H1 (cell line): ENCODE measurements at regions not wholly inside any gene's neighbourhood (a gene's known extent, or its start where the extent isn't known, plus 50 kb on each side); places are given as distances from the start of the nearest gene placed in this dataset.

Experiments
- BRCA1 ChIP-seq: IDR thresholded peaks from 2 replicates; pipeline ENCODE4 v1.6.1; 2012; ENCODE audit warnings: low read depth, low read length, improper control_type of control experiment
- CREB1 ChIP-seq: IDR thresholded peaks from 2 replicates; pipeline ENCODE4 v1.6.1; 2012; ENCODE audit warnings: inconsistent platforms
- GTF2F1 ChIP-seq: IDR thresholded peaks from 2 replicates; pipeline ENCODE4 v1.6.1; 2012; ENCODE audit warnings: low read depth, low read length, improper control_type of control experiment, borderline replicate concordance
- JUN ChIP-seq: IDR thresholded peaks from 2 replicates; pipeline ENCODE4 v1.6.1; 2011; ENCODE audit warnings: low read depth, mild to moderate bottlenecking, improper control_type of control experiment, low read length
- JUND ChIP-seq: IDR thresholded peaks from 2 replicates; pipeline ENCODE4 v1.6.1; 2011; ENCODE audit warnings: mild to moderate bottlenecking, improper control_type of control experiment, low read length
- TEAD4 ChIP-seq: IDR thresholded peaks from 2 replicates; pipeline ENCODE4 v1.6.1; 2012; ENCODE audit warnings: low read depth, low read length, inconsistent platforms, mixed read lengths
- ZNF274 ChIP-seq: IDR thresholded peaks from 2 replicates; pipeline ENCODE4 v1.7.0; 2012; ENCODE audit warnings: low read length, borderline replicate concordance; ENCODE audit errors: extremely low read depth
- TF ChIP-seq, protein P1 (sequence below): fragments of 300-600 bp; sonication (generic); IDR thresholded peaks from 2 replicates; pipeline ENCODE4 v1.7.1; 2012; ENCODE audit warnings: low read length, moderate library complexity, mild to moderate bottlenecking, inconsistent platforms; ENCODE audit not compliant: insufficient replicate concordance

- TF ChIP-seq, protein P1, sequence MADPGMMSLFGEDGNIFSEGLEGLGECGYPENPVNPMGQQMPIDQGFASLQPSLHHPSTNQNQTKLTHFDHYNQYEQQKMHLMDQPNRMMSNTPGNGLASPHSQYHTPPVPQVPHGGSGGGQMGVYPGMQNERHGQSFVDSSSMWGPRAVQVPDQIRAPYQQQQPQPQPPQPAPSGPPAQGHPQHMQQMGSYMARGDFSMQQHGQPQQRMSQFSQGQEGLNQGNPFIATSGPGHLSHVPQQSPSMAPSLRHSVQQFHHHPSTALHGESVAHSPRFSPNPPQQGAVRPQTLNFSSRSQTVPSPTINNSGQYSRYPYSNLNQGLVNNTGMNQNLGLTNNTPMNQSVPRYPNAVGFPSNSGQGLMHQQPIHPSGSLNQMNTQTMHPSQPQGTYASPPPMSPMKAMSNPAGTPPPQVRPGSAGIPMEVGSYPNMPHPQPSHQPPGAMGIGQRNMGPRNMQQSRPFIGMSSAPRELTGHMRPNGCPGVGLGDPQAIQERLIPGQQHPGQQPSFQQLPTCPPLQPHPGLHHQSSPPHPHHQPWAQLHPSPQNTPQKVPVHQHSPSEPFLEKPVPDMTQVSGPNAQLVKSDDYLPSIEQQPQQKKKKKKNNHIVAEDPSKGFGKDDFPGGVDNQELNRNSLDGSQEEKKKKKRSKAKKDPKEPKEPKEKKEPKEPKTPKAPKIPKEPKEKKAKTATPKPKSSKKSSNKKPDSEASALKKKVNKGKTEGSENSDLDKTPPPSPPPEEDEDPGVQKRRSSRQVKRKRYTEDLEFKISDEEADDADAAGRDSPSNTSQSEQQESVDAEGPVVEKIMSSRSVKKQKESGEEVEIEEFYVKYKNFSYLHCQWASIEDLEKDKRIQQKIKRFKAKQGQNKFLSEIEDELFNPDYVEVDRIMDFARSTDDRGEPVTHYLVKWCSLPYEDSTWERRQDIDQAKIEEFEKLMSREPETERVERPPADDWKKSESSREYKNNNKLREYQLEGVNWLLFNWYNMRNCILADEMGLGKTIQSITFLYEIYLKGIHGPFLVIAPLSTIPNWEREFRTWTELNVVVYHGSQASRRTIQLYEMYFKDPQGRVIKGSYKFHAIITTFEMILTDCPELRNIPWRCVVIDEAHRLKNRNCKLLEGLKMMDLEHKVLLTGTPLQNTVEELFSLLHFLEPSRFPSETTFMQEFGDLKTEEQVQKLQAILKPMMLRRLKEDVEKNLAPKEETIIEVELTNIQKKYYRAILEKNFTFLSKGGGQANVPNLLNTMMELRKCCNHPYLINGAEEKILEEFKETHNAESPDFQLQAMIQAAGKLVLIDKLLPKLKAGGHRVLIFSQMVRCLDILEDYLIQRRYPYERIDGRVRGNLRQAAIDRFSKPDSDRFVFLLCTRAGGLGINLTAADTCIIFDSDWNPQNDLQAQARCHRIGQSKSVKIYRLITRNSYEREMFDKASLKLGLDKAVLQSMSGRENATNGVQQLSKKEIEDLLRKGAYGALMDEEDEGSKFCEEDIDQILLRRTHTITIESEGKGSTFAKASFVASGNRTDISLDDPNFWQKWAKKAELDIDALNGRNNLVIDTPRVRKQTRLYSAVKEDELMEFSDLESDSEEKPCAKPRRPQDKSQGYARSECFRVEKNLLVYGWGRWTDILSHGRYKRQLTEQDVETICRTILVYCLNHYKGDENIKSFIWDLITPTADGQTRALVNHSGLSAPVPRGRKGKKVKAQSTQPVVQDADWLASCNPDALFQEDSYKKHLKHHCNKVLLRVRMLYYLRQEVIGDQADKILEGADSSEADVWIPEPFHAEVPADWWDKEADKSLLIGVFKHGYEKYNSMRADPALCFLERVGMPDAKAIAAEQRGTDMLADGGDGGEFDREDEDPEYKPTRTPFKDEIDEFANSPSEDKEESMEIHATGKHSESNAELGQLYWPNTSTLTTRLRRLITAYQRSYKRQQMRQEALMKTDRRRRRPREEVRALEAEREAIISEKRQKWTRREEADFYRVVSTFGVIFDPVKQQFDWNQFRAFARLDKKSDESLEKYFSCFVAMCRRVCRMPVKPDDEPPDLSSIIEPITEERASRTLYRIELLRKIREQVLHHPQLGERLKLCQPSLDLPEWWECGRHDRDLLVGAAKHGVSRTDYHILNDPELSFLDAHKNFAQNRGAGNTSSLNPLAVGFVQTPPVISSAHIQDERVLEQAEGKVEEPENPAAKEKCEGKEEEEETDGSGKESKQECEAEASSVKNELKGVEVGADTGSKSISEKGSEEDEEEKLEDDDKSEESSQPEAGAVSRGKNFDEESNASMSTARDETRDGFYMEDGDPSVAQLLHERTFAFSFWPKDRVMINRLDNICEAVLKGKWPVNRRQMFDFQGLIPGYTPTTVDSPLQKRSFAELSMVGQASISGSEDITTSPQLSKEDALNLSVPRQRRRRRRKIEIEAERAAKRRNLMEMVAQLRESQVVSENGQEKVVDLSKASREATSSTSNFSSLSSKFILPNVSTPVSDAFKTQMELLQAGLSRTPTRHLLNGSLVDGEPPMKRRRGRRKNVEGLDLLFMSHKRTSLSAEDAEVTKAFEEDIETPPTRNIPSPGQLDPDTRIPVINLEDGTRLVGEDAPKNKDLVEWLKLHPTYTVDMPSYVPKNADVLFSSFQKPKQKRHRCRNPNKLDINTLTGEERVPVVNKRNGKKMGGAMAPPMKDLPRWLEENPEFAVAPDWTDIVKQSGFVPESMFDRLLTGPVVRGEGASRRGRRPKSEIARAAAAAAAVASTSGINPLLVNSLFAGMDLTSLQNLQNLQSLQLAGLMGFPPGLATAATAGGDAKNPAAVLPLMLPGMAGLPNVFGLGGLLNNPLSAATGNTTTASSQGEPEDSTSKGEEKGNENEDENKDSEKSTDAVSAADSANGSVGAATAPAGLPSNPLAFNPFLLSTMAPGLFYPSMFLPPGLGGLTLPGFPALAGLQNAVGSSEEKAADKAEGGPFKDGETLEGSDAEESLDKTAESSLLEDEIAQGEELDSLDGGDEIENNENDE = no peak
- TF ChIP-seq GTF2F1 (no peak), TEAD4 (peak; percentile 79), ZNF274 (no peak), JUN (peak; percentile 90), CREB1 (no peak), JUND (peak; percentile 95), BRCA1 (no peak)
Observed at GRCh38 chr6:112563368-112563767, 216.2 kb downstream of the RFPL4B start (continued).
